K562 (cell line): ENCODE measurements at regions not wholly inside any gene's neighbourhood (a gene's known extent, or its start where the extent isn't known, plus 50 kb on each side); places are given as distances from the start of the nearest gene placed in this dataset.

Experiments used
- ATAC-seq: fragments of 200-7000 bp; cut with Tn5 transposase; 3 replicates; pipeline ENCODE4 v1.9.1; 2020; ENCODE audit warnings: moderate library complexity
- BruUV-seq: library from RNA; stranded (reverse); fragments of 400-500 nt; replicated peaks from 2 replicates; lab custom pipeline; 2021; lab: Mats Ljungman, UMichigan
- CTCF ChIA-PET: fragments of 300-600 bp; formaldehyde crosslinking; extraction: SDS; loops from one replicate; lab custom pipeline; 2021; ENCODE audit warnings: low intra/inter-chr PET ratio; lab: Yijun Ruan, JAX
- POLR2A ChIA-PET: fragments of 300-600, 350-650 bp; sonication (Branson Sonifier 250); formaldehyde crosslinking; extraction: SDS; loops from one replicate; lab custom pipeline; 2021; ENCODE audit warnings: antibody characterized with exemption, inconsistent platforms; lab: Yijun Ruan, JAX
- DNase-seq, 4 experiments: peaks; one replicate each; pipeline versions ENCODE4 v3.0.0 to v3.0.0-alpha.2; 2011 to 2018; ENCODE audit warnings: low spot score in 3 of 4, mixed read lengths in 3 of 4; ENCODE audit errors: extremely low read depth in 1 of 4
- FAIRE-seq: peaks from 2 replicates; lab custom pipeline; 2011; peaks lifted over from hg19 to GRCh38; lab: Jason Lieb, UNC
- H2AFZ ChIP-seq: 2 replicates; pipeline ENCODE4 v1.6.0; 2011; ENCODE audit warnings: low read depth, low read length, control low read depth, inconsistent platforms
- H3K27ac ChIP-seq: fragments of 200-600 bp; 3 replicates; pipeline ENCODE4 v1.8.0; 2011; ENCODE audit warnings: low read depth, mild to moderate bottlenecking, control low read depth, inconsistent platforms, low read length, moderate library complexity, mixed read lengths; ENCODE audit errors: extremely low read depth
- H3K27me3 ChIP-seq, 2 experiments: fragments of 300-600 bp in 1 of 2; 2 replicates in 1 of 2; 3 replicates in 1 of 2; pipeline versions ENCODE4 v1.6.0 to v1.8.0; 2011; ENCODE audit warnings: inconsistent platforms in 2 of 2, low read length in 2 of 2, mild to moderate bottlenecking in 1 of 2, mixed read lengths in 1 of 2, moderate library complexity in 1 of 2; ENCODE audit not compliant: control insufficient read depth in 2 of 2, insufficient read depth in 2 of 2
- H3K36me3 ChIP-seq: fragments of 300-600 bp; 3 replicates; pipeline ENCODE4 v1.8.0; 2011; ENCODE audit warnings: mild to moderate bottlenecking, low read length, inconsistent platforms; ENCODE audit not compliant: control insufficient read depth, insufficient read depth
- H3K4me1 ChIP-seq, 2 experiments: fragments of 200-600 bp in 1 of 2; replicated peaks in 1 of 2; 2 replicates in 1 of 2; 3 replicates in 1 of 2; pipeline versions ENCODE4 v1.5.1 to v1.8.0; 2011; ENCODE audit warnings: inconsistent platforms in 2 of 2, low read length in 2 of 2, mild to moderate bottlenecking in 1 of 2, mixed read lengths in 1 of 2, moderate library complexity in 1 of 2; ENCODE audit not compliant: control insufficient read depth in 2 of 2, insufficient read depth in 2 of 2
- H3K4me2 ChIP-seq: 2 replicates; pipeline ENCODE4 v1.6.1; 2011; ENCODE audit warnings: low read length, control low read depth, inconsistent platforms, mixed read lengths; ENCODE audit not compliant: insufficient read depth
- H3K4me3 ChIP-seq: fragments of 200-600 bp; sonication (generic), shearing (Covaris generic); 2 replicates; pipeline ENCODE4 v1.5.1; 2016; ENCODE audit warnings: control low read depth, inconsistent platforms
- H3K79me2 ChIP-seq: fragments of 200-600 bp; 3 replicates; pipeline ENCODE4 v1.8.0; 2011; ENCODE audit warnings: low read length, inconsistent platforms; ENCODE audit not compliant: control insufficient read depth, insufficient read depth
- H3K9ac ChIP-seq, 2 experiments: 2 replicates each; pipeline versions ENCODE4 v1.6.0 to v1.6.1; 2011; ENCODE audit warnings: low read depth in 2 of 2, low read length in 2 of 2, control low read depth in 1 of 2, inconsistent platforms in 1 of 2, mild to moderate bottlenecking in 1 of 2, mixed read lengths in 1 of 2; ENCODE audit not compliant: insufficient read depth in 1 of 2
- H3K9me1 ChIP-seq: one replicate; pipeline ENCODE4 v1.6.0; 2011; ENCODE audit warnings: inconsistent platforms, mild to moderate bottlenecking, low read length, moderate library complexity; ENCODE audit not compliant: control insufficient read depth, insufficient read depth
- H3K9me3 ChIP-seq: replicated peaks from 2 replicates; pipeline ENCODE4 v1.5.1; 2011; ENCODE audit warnings: low read depth, low read length, inconsistent platforms; ENCODE audit not compliant: control insufficient read depth, insufficient read depth
- H4K20me1 ChIP-seq: replicated peaks from 2 replicates; pipeline ENCODE4 v1.6.1; 2011; ENCODE audit warnings: low read length, inconsistent platforms, mixed read lengths; ENCODE audit not compliant: control insufficient read depth, insufficient read depth
- ARNT ChIP-seq, 2 experiments: fragments of 450-650 bp; IDR thresholded peaks; 2 replicates each; pipeline ENCODE4 v1.6.1; 2016; ENCODE audit warnings: mild to moderate bottlenecking in 1 of 2
- CREB5 ChIP-seq: fragments of 250-450 bp; sonication (Bioruptor Pico); IDR thresholded peaks from 2 replicates; pipeline ENCODE4 v1.5.0; 2020; ENCODE audit warnings: mild to moderate bottlenecking
- KLF1 ChIP-seq: fragments of 450-650 bp; IDR thresholded peaks from 2 replicates; pipeline ENCODE4 v1.6.1; 2016; ENCODE audit warnings: missing genetic modification characterization, missing compliant biosample characterization
- MTA2 ChIP-seq: fragments of 450-650 bp; IDR thresholded peaks from 2 replicates; pipeline ENCODE4 v1.6.1; 2016; ENCODE audit warnings: low read depth
- POLR2B ChIP-seq: fragments of 450-650 bp; IDR thresholded peaks from 2 replicates; pipeline ENCODE4 v1.6.1; 2018; ENCODE audit warnings: low read depth; ENCODE audit not compliant: partially characterized antibody
- TRIM28 ChIP-seq: fragments of 450-650 bp; IDR thresholded peaks from 2 replicates; pipeline ENCODE4 v1.6.1; 2017
- ZNF124 ChIP-seq: sonication (generic); formaldehyde crosslinking; IDR thresholded peaks from 2 replicates; pipeline ENCODE4 v1.8.1; 2022; ENCODE audit warnings: missing genetic modification reagents
- ZNF316 ChIP-seq: fragments of 450-650 bp; IDR thresholded peaks from 2 replicates; pipeline ENCODE4 v1.6.1; 2016
- WGBS: fragments of 100-300 bp; shearing (Covaris generic); methylation state at CpG from one replicate; pipeline ENCODE4 v1.1.6; 2016; ENCODE audit warnings: low coverage, mixed read lengths; ENCODE audit not compliant: insufficient coverage; ENCODE audit errors: missing lambda C conversion rate; 5-methylcytosine and 5-hydroxymethylcytosine counted together
- in situ Hi-C: fragments of 300-500 bp; cut with MboI; formaldehyde crosslinking; loops from 4 replicates; pipeline ENCODE4 v1.15.0; 2018; ENCODE audit warnings: inconsistent platforms, mixed read lengths
- intact Hi-C: fragments of 100-400 bp; cut with micrococcal nuclease; formaldehyde crosslinking; loops from 2 replicates; pipeline ENCODE4 v1.14.2; 2022

GRCh38 chr4:74603186-74603585 is 158.2 kb downstream of the AREG start:
- CTCF ChIA-PET = no interaction called here
- Histone ChIP-seq H4K20me1 (no peaks in the 10 kb centered on the region), H3K9me1 (no peaks in the 10 kb centered on the region), H3K4me1 (no peaks in the 10 kb centered on the region; a peak in 1 of 5 replicates), H3K36me3 (no peaks in the 10 kb centered on the region), H3K4me3 (no peak overlapping the region), H3K79me2 (no peaks in the 10 kb centered on the region), H3K27ac (no peak overlapping the region), H3K4me2 (no peak overlapping the region), H3K9me3 (no peaks in the 10 kb centered on the region), H3K27me3 (no peaks in the 10 kb centered on the region), H3K9ac (no peak overlapping the region), H2AFZ (no peak overlapping the region)
- WGBS = 53% methylated on average over 3 of the region's 3 CpGs
- ATAC-seq (no peak), FAIRE-seq (no peak), DNase-seq (no peak)
- in situ Hi-C loops = no loop called here
- POLR2A ChIA-PET = interaction anchor here (0.6 kb wide), 2 partner anchors 9 to 197 kb away, joined by 3 read pairs; no protein-coding TSS in a partner anchor
- intact Hi-C loops = no loop called here
- BruUV-seq = no TSS peak
- TF ChIP-seq KLF1 (no peak), MTA2 (no peak), TRIM28 (no peak), ZNF316 (no peak), POLR2B (no peak), ZNF124 (CRISPR knock-in tag) (no peak), CREB5 (CRISPR knock-in tag) (no peak), ARNT (IDR thresholded peaks at IDR 0.05) (no peak)
